ENCODE measurements at regions not wholly inside any gene's neighbourhood (a gene's known extent, or its start where the extent isn't known, plus 50 kb on each side); places are given as distances from the start of the nearest gene placed in this dataset.
"Not testable (repeated sequence)": the region's sequence is repeated elsewhere in the genome, so short reads cannot be mapped to it uniquely, and the experiment has no call there.

- Histone ChIP-seq H3K4me3 (ENCODE audit: low read depth, low read length) (no peak overlapping the region), H3K27me3 (ENCODE audit: control insufficient read depth, insufficient read depth, low read length) (peaks cover 15% of the 10 kb centered on the region), H3K9me3 (ENCODE audit: control insufficient read depth, insufficient read depth, low read length) (no peaks in the 10 kb centered on the region), H3K27ac (ENCODE audit: low read depth, low read length) (no peak overlapping the region)
- CTCF ChIA-PET, result no interaction called here
- DNase-seq (ENCODE audit: low read depth, low spot score), result no peak
- POLR2A ChIA-PET, result no interaction called here
- TF ChIP-seq CTCF (IDR thresholded peaks at IDR 0.05; ENCODE audit: low read depth, low read length), result no peak
Observed at GRCh38 chr11:46208803-46209202, 68.7 kb upstream of the CREB3L1 start.

- POLR2A ChIA-PET, result no interaction called here
- TF ChIP-seq CTCF (IDR thresholded peaks at IDR 0.05; ENCODE audit: low read depth, low read length), result no peak
- CTCF ChIA-PET, result no interaction called here
- Histone ChIP-seq H3K27me3 (ENCODE audit: control insufficient read depth, insufficient read depth, low read length) (peaks cover 20% of the 10 kb centered on the region), H3K9me3 (ENCODE audit: control insufficient read depth, insufficient read depth, low read length) (no peaks in the 10 kb centered on the region), H3K4me3 (ENCODE audit: low read depth, low read length) (no peak overlapping the region), H3K27ac (ENCODE audit: low read depth, low read length) (no peak overlapping the region)
- DNase-seq (ENCODE audit: low read depth, low spot score), result no peak
Observed at GRCh38 chr11:46207270-46207669, 70.2 kb upstream of the CREB3L1 start.

- CTCF ChIA-PET; H3K9me3 ChIP-seq (ENCODE audit: control insufficient read depth, insufficient read depth, low read length); H3K4me3 ChIP-seq (ENCODE audit: low read depth, low read length); POLR2A ChIA-PET; H3K27ac ChIP-seq (ENCODE audit: low read depth, low read length); DNase-seq (ENCODE audit: low read depth, low spot score): not testable (repeated sequence)
- peaks cover 30% of the 10 kb centered on the region for H3K27me3 ChIP-seq (ENCODE audit: control insufficient read depth, insufficient read depth, low read length)
Observed at GRCh38 chr11:46204415-46204814, 73.0 kb upstream of the CREB3L1 start.

GRCh38 chr11:46203746-46204145 is 73.7 kb upstream of the CREB3L1 start:
- DNase-seq (ENCODE audit: low read depth, low spot score), result no peak
- no peak overlapping the region for H3K4me3 ChIP-seq (ENCODE audit: low read depth, low read length)
- ChIA-PET CTCF (no interaction called here), POLR2A (no interaction called here)
- H3K9me3 ChIP-seq (ENCODE audit: control insufficient read depth, insufficient read depth, low read length), result no peaks in the 10 kb centered on the region
- H3K27ac ChIP-seq (ENCODE audit: low read depth, low read length), result no peak overlapping the region
- no peak for TF ChIP-seq CTCF (IDR thresholded peaks at IDR 0.05; ENCODE audit: low read depth, low read length)
- peaks cover 27% of the 10 kb centered on the region for H3K27me3 ChIP-seq (ENCODE audit: control insufficient read depth, insufficient read depth, low read length)

- no peaks in the 10 kb centered on the region for H3K9me3 ChIP-seq (ENCODE audit: control insufficient read depth, insufficient read depth, low read length)
- H3K4me3 ChIP-seq (ENCODE audit: low read depth, low read length), result no peak overlapping the region
- no peak overlapping the region for H3K27ac ChIP-seq (ENCODE audit: low read depth, low read length)
- no peak for TF ChIP-seq CTCF (IDR thresholded peaks at IDR 0.05; ENCODE audit: low read depth, low read length)
- ChIA-PET CTCF (interaction anchor here (0.6 kb wide), 1 partner anchor 37 kb away, joined by 3 read pairs; no protein-coding TSS in a partner anchor), POLR2A (no interaction called here)
- no peak for DNase-seq (ENCODE audit: low read depth, low spot score)
- H3K27me3 ChIP-seq (ENCODE audit: control insufficient read depth, insufficient read depth, low read length), result peaks cover 30% of the 10 kb centered on the region
Observed at GRCh38 chr11:46202696-46203391, 74.6 kb upstream of the CREB3L1 start.
